Neural progenitor cell (in vitro differentiated cells): ENCODE measurements at regions not wholly inside any gene's neighbourhood (a gene's known extent, or its start where the extent isn't known, plus 50 kb on each side); places are given as distances from the start of the nearest gene placed in this dataset.

Source experiments
- DNase-seq: peaks from one replicate; pipeline ENCODE4 v3.0.0-alpha.2; 2016; ENCODE audit warnings: low spot score
- H2AFZ ChIP-seq: fragments of 200-600 bp; sonication (generic); replicated peaks from 2 replicates; pipeline ENCODE4 v1.6.1; 2016; ENCODE audit warnings: antibody characterized with exemption
- H3F3A ChIP-seq: fragments of 200-600 bp; sonication (generic); 2 replicates; pipeline ENCODE4 v1.6.1; 2016; ENCODE audit warnings: antibody characterized with exemption, low read depth
- H3K27ac ChIP-seq: fragments of 200-600 bp; sonication (generic); 2 replicates; pipeline ENCODE4 v1.5.1; 2016; ENCODE audit warnings: mild to moderate bottlenecking
- H3K27me3 ChIP-seq: fragments of 200-600 bp; sonication (generic); 2 replicates; pipeline ENCODE4 v1.6.1; 2016; ENCODE audit warnings: mild to moderate bottlenecking, moderate library complexity
- H3K36me3 ChIP-seq: fragments of 200-600 bp; sonication (generic); 2 replicates; pipeline ENCODE4 v1.5.1; 2016
- H3K4me1 ChIP-seq: fragments of 200-600 bp; sonication (generic); 2 replicates; pipeline ENCODE4 v1.6.1; 2016; ENCODE audit warnings: mixed run types
- H3K4me2 ChIP-seq: fragments of 200-600 bp; sonication (generic); 2 replicates; pipeline ENCODE4 v1.6.1; 2016
- H3K4me3 ChIP-seq: fragments of 200-600 bp; sonication (generic); 2 replicates; pipeline ENCODE4 v1.5.1; 2016
- H3K79me2 ChIP-seq: fragments of 200-600 bp; sonication (generic); 2 replicates; pipeline ENCODE4 v1.6.1; 2016; ENCODE audit warnings: low read depth
- H3K9ac ChIP-seq: fragments of 200-600 bp; sonication (generic); 2 replicates; pipeline ENCODE4 v1.6.1; 2016
- H3K9me3 ChIP-seq: fragments of 200-600 bp; sonication (generic); 2 replicates; pipeline ENCODE4 v1.5.1; 2016; ENCODE audit warnings: low read depth
- H4K20me1 ChIP-seq: fragments of 200-600 bp; sonication (generic); 2 replicates; pipeline ENCODE4 v1.6.1; 2016; ENCODE audit warnings: low read depth
- H3K27ac Mint-ChIP-seq: 3 replicates; pipeline ENCODE4 v1.8.0; 2021; ENCODE audit warnings: mixed read lengths
- H3K27me3 Mint-ChIP-seq: 2 replicates; pipeline ENCODE4 v1.8.0; 2022; ENCODE audit warnings: low read depth, mild to moderate bottlenecking, inconsistent platforms, moderate library complexity, mixed read lengths; ENCODE audit not compliant: insufficient read depth
- H3K36me3 Mint-ChIP-seq: 3 replicates; pipeline ENCODE4 v1.8.0; 2021; ENCODE audit warnings: mixed read lengths
- H3K4me1 Mint-ChIP-seq: 3 replicates; pipeline ENCODE4 v1.8.0; 2021; ENCODE audit warnings: mixed read lengths
- H3K4me3 Mint-ChIP-seq: 3 replicates; pipeline ENCODE4 v1.8.0; 2021; ENCODE audit warnings: mild to moderate bottlenecking, moderate library complexity, mixed read lengths
- H3K9me3 Mint-ChIP-seq: 3 replicates; pipeline ENCODE4 v1.8.0; 2020; ENCODE audit warnings: mixed read lengths
- EZH2 ChIP-seq: fragments of 200-600 bp; sonication (generic); IDR thresholded peaks from 2 replicates; pipeline ENCODE4 v1.6.1; 2017; ENCODE audit warnings: antibody characterized with exemption, mild to moderate bottlenecking, moderate library complexity
- EZH2phosphoT487 ChIP-seq: fragments of 200-600 bp; sonication (generic); IDR thresholded peaks from 2 replicates; pipeline ENCODE4 v1.6.1; 2017; ENCODE audit warnings: antibody characterized with exemption
- TF ChIP-seq, protein P1 (sequence below): fragments of 200-600 bp; sonication (generic); IDR thresholded peaks from 2 replicates; pipeline ENCODE4 v1.5.1; 2017; ENCODE audit warnings: antibody characterized with exemption, mild to moderate bottlenecking

DNA sequence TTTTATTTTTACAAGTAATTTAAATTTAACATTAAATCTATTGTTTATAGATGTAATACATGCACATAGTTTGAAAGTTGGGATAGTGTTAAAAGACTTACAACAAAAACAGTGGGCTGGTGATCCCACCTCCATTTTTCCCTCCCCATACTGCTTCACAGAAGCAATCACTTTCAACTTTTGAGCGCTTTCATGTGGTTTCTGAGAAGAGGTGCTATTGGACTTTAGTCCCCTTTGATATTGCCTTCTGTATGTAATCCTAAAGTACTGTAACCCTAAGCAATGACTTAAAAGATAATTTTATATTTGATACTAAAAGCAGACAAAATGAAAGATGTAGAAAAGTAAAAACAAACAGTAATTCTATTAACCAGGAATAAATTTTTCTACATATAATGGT is 88.1 kb upstream of the FAM171A1 start:
- Mint-ChIP-seq H3K4me3 (no peak overlapping the region), H3K36me3 (peaks cover under 1% of the 10 kb centered on the region), H3K27me3 (peaks cover 12% of the 10 kb centered on the region), H3K4me1 (peaks cover 7% of the 10 kb centered on the region), H3K27ac (no peak overlapping the region), H3K9me3 (peaks cover 25% of the 10 kb centered on the region)
- Histone ChIP-seq H3K9me3 (no peaks in the 10 kb centered on the region), H3K4me3 (no peak overlapping the region), H3K27me3 (peaks cover 25% of the 10 kb centered on the region), H3K4me2 (no peak overlapping the region), H3K4me1 (peaks cover 8% of the 10 kb centered on the region), H3K27ac (no peak overlapping the region), H3F3A (no peaks in the 10 kb centered on the region), H3K36me3 (no peaks in the 10 kb centered on the region), H4K20me1 (no peaks in the 10 kb centered on the region), H3K9ac (no peak overlapping the region), H2AFZ (no peak overlapping the region), H3K79me2 (no peaks in the 10 kb centered on the region)
- no peak for DNase-seq
- TF ChIP-seq EZH2phosphoT487 (no peak), EZH2 (no peak)
- TF ChIP-seq, protein P1, sequence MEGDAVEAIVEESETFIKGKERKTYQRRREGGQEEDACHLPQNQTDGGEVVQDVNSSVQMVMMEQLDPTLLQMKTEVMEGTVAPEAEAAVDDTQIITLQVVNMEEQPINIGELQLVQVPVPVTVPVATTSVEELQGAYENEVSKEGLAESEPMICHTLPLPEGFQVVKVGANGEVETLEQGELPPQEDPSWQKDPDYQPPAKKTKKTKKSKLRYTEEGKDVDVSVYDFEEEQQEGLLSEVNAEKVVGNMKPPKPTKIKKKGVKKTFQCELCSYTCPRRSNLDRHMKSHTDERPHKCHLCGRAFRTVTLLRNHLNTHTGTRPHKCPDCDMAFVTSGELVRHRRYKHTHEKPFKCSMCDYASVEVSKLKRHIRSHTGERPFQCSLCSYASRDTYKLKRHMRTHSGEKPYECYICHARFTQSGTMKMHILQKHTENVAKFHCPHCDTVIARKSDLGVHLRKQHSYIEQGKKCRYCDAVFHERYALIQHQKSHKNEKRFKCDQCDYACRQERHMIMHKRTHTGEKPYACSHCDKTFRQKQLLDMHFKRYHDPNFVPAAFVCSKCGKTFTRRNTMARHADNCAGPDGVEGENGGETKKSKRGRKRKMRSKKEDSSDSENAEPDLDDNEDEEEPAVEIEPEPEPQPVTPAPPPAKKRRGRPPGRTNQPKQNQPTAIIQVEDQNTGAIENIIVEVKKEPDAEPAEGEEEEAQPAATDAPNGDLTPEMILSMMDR: no peak

DNA sequence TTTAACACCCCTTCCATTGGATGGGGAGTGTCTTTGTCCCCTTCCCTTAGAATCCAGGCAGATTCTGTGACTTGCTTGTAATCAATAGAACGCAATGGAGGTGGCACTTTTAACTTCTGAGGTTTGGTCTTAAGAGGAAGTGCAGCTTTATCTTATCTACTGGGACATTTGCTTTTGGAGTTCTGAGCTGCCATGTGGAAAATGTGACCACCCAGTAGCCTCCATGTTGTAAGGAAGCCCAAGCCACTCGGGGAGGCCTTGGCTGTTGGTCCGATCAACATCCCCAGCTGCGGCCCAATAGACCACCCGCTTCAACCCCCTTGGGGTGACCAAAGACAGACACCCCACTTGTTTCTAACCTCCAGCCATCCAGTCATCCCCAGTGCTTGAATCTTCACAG is 86.3 kb upstream of the FAM171A1 start:
- Histone ChIP-seq H3K9me3 (no peaks in the 10 kb centered on the region), H3K4me1 (peaks cover 19% of the 10 kb centered on the region), H3K9ac (no peak overlapping the region), H4K20me1 (no peaks in the 10 kb centered on the region), H3K4me2 (no peak overlapping the region), H3K36me3 (no peaks in the 10 kb centered on the region), H3K27ac (no peak overlapping the region), H3F3A (no peaks in the 10 kb centered on the region), H3K27me3 (peaks cover 13% of the 10 kb centered on the region), H3K4me3 (no peak overlapping the region), H3K79me2 (no peaks in the 10 kb centered on the region), H2AFZ (no peak overlapping the region)
- Mint-ChIP-seq H3K36me3 (no peaks in the 10 kb centered on the region), H3K27ac (no peak overlapping the region), H3K4me3 (no peak overlapping the region), H3K9me3 (peaks cover 11% of the 10 kb centered on the region), H3K27me3 (peaks cover 8% of the 10 kb centered on the region), H3K4me1 (peaks cover 18% of the 10 kb centered on the region)
- no peak for DNase-seq
- TF ChIP-seq EZH2phosphoT487 (no peak), EZH2 (no peak)
- TF ChIP-seq, protein P1: no peak

DNA sequence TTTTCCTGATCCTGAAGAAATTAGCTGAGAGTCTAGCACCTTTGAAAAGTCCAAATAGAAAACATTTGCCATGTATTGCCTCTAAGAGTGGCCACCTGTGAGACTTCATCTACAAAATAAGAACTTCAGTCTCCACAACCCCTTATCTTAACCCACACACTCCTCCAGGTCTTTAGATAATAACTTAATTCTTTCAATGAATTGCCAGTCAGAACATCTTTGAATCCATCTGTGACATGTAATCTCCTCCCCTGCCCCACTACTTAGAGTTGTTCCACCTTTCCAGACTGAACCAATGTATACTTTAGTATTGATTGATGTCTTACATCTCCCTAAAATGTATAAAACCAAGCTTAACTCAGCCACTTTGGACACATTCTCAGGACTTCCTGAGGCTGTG is 84.4 kb upstream of the FAM171A1 start:
- Histone ChIP-seq H4K20me1 (no peaks in the 10 kb centered on the region), H2AFZ (no peak overlapping the region), H3K4me1 (peaks cover 11% of the 10 kb centered on the region), H3F3A (no peaks in the 10 kb centered on the region), H3K4me2 (no peak overlapping the region), H3K27ac (no peak overlapping the region), H3K9ac (no peak overlapping the region), H3K27me3 (peaks cover 12% of the 10 kb centered on the region), H3K4me3 (no peak overlapping the region), H3K9me3 (no peaks in the 10 kb centered on the region), H3K79me2 (no peaks in the 10 kb centered on the region), H3K36me3 (no peaks in the 10 kb centered on the region)
- no peak overlapping the region for H3K27ac Mint-ChIP-seq
- no peak for DNase-seq
- H3K36me3 Mint-ChIP-seq: no peaks in the 10 kb centered on the region
- H3K4me3 Mint-ChIP-seq: no peak overlapping the region
- H3K27me3 Mint-ChIP-seq: peaks cover 8% of the 10 kb centered on the region
- no peak for TF ChIP-seq EZH2phosphoT487
- no peak for TF ChIP-seq EZH2
- TF ChIP-seq, protein P1: no peak
- H3K4me1 Mint-ChIP-seq: peaks cover 20% of the 10 kb centered on the region
- H3K9me3 Mint-ChIP-seq: peaks cover 5% of the 10 kb centered on the region
